ENCODE measurements at regions not wholly inside any gene's neighbourhood (a gene's known extent, or its start where the extent isn't known, plus 50 kb on each side); places are given as distances from the start of the nearest gene placed in this dataset.

GRCh38 chr4:145231906-145232700 lies 51.7 kb upstream of the OTUD4 start:
- H3K9me3 ChIP-seq (replicated peaks; ENCODE audit: control insufficient read depth, insufficient read depth, low read length), result no peaks in the 10 kb centered on the region
- no TSS peak for BruUV-seq (replicated peaks)
- H2AFZ ChIP-seq (ENCODE audit: control insufficient read depth, low read depth, low read length), result no peak overlapping the region
- in situ Hi-C loops (cut with MboI) (loop anchor here (5.0 kb wide), 1 partner anchor 385 kb away; the partner anchor contains the start of gene MMAA), intact Hi-C loops (cut with micrococcal nuclease; ENCODE audit: unreplicated experiment) (loop anchor here (10.0 kb wide), 1 partner anchor 1057 kb away; no protein-coding TSS in a partner anchor)
- SMC1A ChIA-PET (ENCODE audit: uncharacterized antibody, unreplicated experiment), result interaction anchor here (0.8 to 3.5 kb wide), 9 partner anchors 14 to 383 kb away, joined by 3 to 38 read pairs (median 4); no protein-coding TSS in a partner anchor
- no peak overlapping the region for H3K4me2 ChIP-seq (ENCODE audit: control insufficient read depth, insufficient read depth)
- no peaks in the 10 kb centered on the region for H3K4me1 ChIP-seq (ENCODE audit: control insufficient read depth, insufficient read depth, low read length)
- no peaks in the 10 kb centered on the region for H3K27me3 ChIP-seq (replicated peaks in 1 of 2; ENCODE audit: control insufficient read depth in 2 of 2, insufficient read depth in 2 of 2, low read length in 1 of 2)
- H3K36me3 ChIP-seq (ENCODE audit: control insufficient read depth in 2 of 2, insufficient read depth in 2 of 2, low read length in 1 of 2), result no peaks in the 10 kb centered on the region
- H3K27ac ChIP-seq (ENCODE audit: control insufficient read depth, insufficient read depth), result no peak overlapping the region
- POLR2A ChIA-PET, result no interaction called here
- no peaks in the 10 kb centered on the region for H3K79me2 ChIP-seq (ENCODE audit: control insufficient read depth, insufficient read depth, low read length)
- no peak for TF ChIP-seq MXI1 (IDR thresholded peaks at IDR 0.05; ENCODE audit: low read depth, low read length)
- TF ChIP-seq, protein P1, sequence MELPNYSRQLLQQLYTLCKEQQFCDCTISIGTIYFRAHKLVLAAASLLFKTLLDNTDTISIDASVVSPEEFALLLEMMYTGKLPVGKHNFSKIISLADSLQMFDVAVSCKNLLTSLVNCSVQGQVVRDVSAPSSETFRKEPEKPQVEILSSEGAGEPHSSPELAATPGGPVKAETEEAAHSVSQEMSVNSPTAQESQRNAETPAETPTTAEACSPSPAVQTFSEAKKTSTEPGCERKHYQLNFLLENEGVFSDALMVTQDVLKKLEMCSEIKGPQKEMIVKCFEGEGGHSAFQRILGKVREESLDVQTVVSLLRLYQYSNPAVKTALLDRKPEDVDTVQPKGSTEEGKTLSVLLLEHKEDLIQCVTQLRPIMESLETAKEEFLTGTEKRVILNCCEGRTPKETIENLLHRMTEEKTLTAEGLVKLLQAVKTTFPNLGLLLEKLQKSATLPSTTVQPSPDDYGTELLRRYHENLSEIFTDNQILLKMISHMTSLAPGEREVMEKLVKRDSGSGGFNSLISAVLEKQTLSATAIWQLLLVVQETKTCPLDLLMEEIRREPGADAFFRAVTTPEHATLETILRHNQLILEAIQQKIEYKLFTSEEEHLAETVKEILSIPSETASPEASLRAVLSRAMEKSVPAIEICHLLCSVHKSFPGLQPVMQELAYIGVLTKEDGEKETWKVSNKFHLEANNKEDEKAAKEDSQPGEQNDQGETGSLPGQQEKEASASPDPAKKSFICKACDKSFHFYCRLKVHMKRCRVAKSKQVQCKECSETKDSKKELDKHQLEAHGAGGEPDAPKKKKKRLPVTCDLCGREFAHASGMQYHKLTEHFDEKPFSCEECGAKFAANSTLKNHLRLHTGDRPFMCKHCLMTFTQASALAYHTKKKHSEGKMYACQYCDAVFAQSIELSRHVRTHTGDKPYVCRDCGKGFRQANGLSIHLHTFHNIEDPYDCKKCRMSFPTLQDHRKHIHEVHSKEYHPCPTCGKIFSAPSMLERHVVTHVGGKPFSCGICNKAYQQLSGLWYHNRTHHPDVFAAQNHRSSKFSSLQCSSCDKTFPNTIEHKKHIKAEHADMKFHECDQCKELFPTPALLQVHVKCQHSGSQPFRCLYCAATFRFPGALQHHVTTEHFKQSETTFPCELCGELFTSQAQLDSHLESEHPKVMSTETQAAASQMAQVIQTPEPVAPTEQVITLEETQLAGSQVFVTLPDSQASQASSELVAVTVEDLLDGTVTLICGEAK (IDR thresholded peaks at IDR 0.05; ENCODE audit: borderline replicate concordance), result peak; percentile 64
- RAD21 ChIA-PET (ENCODE audit: unreplicated experiment), result interaction anchor here (0.7 to 4.5 kb wide), 2 partner anchors 14 to 385 kb away, joined by 3 to 31 read pairs; no protein-coding TSS in a partner anchor
- no peak for ATAC-seq
- DNase-seq (ENCODE audit: low read depth, low spot score), result no peak
- no peak overlapping the region for H3K9ac ChIP-seq (ENCODE audit: control insufficient read depth, insufficient read depth, low read length)
- no peaks in the 10 kb centered on the region for H4K20me1 ChIP-seq (ENCODE audit: control insufficient read depth, insufficient read depth)
- CTCF ChIA-PET, result interaction anchor here (1.4 to 7.3 kb wide), 6 partner anchors 14 to 384 kb away, joined by 10 to 139 read pairs (median 42); no protein-coding TSS in a partner anchor
- H3K4me3 ChIP-seq, result no peak overlapping the region
- 88% methylated on average over 8 of the region's 8 CpGs for WGBS (ENCODE audit: insufficient coverage, insufficient replicate concordance, low lambda C conversion rate, missing lambda C conversion rate)
- no peak for FAIRE-seq

Data from GM12878 (cell line).